Heart left ventricle (tissue), 16 donors: ENCODE measurements at regions not wholly inside any gene's neighbourhood (a gene's known extent, or its start where the extent isn't known, plus 50 kb on each side); places are given as distances from the start of the nearest gene placed in this dataset.

Experiments
- ATAC-seq, 4 donors: fragments of 200-7000 bp; cut with Tn5 transposase; one replicate each; pipeline ENCODE4 v1.9.1; 2020 to 2022; ENCODE audit warnings: moderate library complexity in 4 of 4, mild to moderate bottlenecking in 3 of 4, moderate number of reproducible peaks in 1 of 4
- DNase-seq, 5 donors: peaks; one replicate each; pipeline ENCODE4 v3.0.0-alpha.2; 2020
- H3K27ac ChIP-seq, 12 donors: fragments of 200-600 bp; sonication (generic) in 4 of 12; one replicate each; pipeline versions ENCODE4 v1.5.0 to v1.8.0; 2016 to 2022; ENCODE audit warnings: mild to moderate bottlenecking in 2 of 12
- H3K27me3 ChIP-seq, 9 donors: fragments of 200-600 bp; sonication (generic) in 2 of 9; one replicate each; pipeline versions ENCODE4 v1.5.1 to v1.8.0; 2016 to 2022; ENCODE audit warnings: mild to moderate bottlenecking in 3 of 9
- H3K36me3 ChIP-seq, 9 donors: fragments of 200-600 bp; sonication (generic) in 2 of 9; one replicate each; pipeline versions ENCODE4 v1.5.0 to v1.8.0; 2018 to 2022; ENCODE audit warnings: mild to moderate bottlenecking in 2 of 9
- H3K4me1 ChIP-seq, 12 donors: fragments of 200-600 bp; sonication (generic) in 4 of 12; one replicate each; pipeline versions ENCODE4 v1.5.0 to v1.8.0; 2016 to 2022; ENCODE audit warnings: mild to moderate bottlenecking in 3 of 12
- H3K4me3 ChIP-seq, 12 donors: fragments of 200-600 bp; sonication (generic) in 4 of 12; one replicate each; pipeline versions ENCODE4 v1.5.0 to v1.8.0; 2017 to 2022; ENCODE audit warnings: mild to moderate bottlenecking in 9 of 12, moderate library complexity in 4 of 12
- H3K9me3 ChIP-seq, 12 donors: fragments of 200-600 bp; sonication (generic) in 4 of 12; one replicate each; pipeline versions ENCODE4 v1.5.0 to v1.8.0; 2016 to 2022; ENCODE audit warnings: mild to moderate bottlenecking in 1 of 12
- POLR2A ChIP-seq, 2 donors: fragments of 450-650 bp; IDR thresholded peaks; one replicate each; pipeline ENCODE4 v1.6.1; 2017; ENCODE audit warnings: antibody characterized with exemption in 2 of 2, mild to moderate bottlenecking in 2 of 2, moderate library complexity in 2 of 2
- WGBS, 4 donors: extraction: QIAGEN DNeasy Blood & Tissue Kit in 2 of 4; methylation state at CpG; one replicate each; pipeline versions ENCODE4 v1.1.5 to v1.1.7; 2013 to 2018; 5-methylcytosine and 5-hydroxymethylcytosine counted together
- intact Hi-C, 10 donors: fragments of 100-400 bp; cut with DNase I; formaldehyde crosslinking; loops; one replicate each; pipeline versions ENCODE4 v1.11.1 to v1.14.2; 2022
- TF ChIP-seq, protein P1 (sequence below), 12 donors: fragments of 200-600 bp; sonication (generic) in 4 of 12; IDR thresholded peaks; one replicate each; pipeline versions ENCODE4 v1.5.0 to v1.8.0; 2018 to 2022; ENCODE audit warnings: antibody characterized with exemption in 12 of 12, mild to moderate bottlenecking in 5 of 12
- donor health status: ischemic (EF 13 %, LVEDD 7.1; RV severe dilation, severe dysfunction).
- donor health status: healthy with polysubstance abuse.
- donor health status: DM: no; HTN: yes; CAD: no.
- donor health status: DM: no; HTN: no; CAD: no.
- donor health status: ischemic (EF 25% LVEDD 6.9; RV normal size, moderate dysfunction).
- donor health status: ischemic (EF 25% LVEDD 5.7; RV mildly dilated, moderate dysfunction).
- donor health status: healthy.
- donor health status: DM: yes; HTN: yes; CAD: no.
- donor health status: ischemic (EF 35%, LVEDD 5.7; RV mildly dilated, moderate dysfunction).
- donor health status: nonischemic (EF 11% LVEDD 7.7; RV severe dilation, severe dysfunction).
- donor health status: DM: yes; HTN: yes; CAD: no.
- donor health status: PGD.
- donor health status: ischemic (EF 29% LVEDD 5.4; RV normal size, mild dysfunction).
- donor health status: nonischemic (EF 23%, LVEDD 6.1; RV moderate dilation, normal function).

DNA sequence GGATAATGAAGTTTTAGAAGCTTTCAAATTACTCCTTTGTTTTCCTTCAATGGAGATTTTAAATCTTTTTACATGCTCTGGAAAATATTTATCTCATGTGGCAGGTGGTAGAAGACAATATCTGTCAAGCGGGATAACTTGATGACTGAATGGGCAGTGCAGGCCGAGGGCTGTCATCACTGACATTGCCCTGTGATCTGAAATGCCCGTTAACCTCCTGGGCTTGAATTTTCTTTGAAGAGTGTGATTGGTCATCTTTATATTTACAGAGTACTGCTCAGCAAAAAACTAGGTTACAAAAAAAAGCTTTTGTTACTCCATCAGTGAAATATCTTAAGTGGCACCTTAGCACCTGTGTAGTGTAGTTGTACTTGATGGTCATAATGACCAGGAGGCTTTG is 147.5 kb downstream of the GATB start:
- Histone ChIP-seq H3K36me3 (no peaks in the 10 kb centered on the region), H3K4me1 (peaks cover 0 to 16% (median 0%) of the 10 kb centered on the region in 12 donors), H3K27ac (no peak overlapping the region), H3K9me3 (no peaks in the 10 kb centered on the region), H3K4me3 (no peak overlapping the region), H3K27me3 (no peaks in the 10 kb centered on the region)
- intact Hi-C loops = no loop called here
- ATAC-seq (no peak), DNase-seq (no peak)
- TF ChIP-seq POLR2A (IDR thresholded peaks at IDR 0.05) = no peak
- TF ChIP-seq, protein P1, sequence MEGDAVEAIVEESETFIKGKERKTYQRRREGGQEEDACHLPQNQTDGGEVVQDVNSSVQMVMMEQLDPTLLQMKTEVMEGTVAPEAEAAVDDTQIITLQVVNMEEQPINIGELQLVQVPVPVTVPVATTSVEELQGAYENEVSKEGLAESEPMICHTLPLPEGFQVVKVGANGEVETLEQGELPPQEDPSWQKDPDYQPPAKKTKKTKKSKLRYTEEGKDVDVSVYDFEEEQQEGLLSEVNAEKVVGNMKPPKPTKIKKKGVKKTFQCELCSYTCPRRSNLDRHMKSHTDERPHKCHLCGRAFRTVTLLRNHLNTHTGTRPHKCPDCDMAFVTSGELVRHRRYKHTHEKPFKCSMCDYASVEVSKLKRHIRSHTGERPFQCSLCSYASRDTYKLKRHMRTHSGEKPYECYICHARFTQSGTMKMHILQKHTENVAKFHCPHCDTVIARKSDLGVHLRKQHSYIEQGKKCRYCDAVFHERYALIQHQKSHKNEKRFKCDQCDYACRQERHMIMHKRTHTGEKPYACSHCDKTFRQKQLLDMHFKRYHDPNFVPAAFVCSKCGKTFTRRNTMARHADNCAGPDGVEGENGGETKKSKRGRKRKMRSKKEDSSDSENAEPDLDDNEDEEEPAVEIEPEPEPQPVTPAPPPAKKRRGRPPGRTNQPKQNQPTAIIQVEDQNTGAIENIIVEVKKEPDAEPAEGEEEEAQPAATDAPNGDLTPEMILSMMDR (IDR thresholded peaks at IDR 0.05) = no peak
- 29 to 42% (median 34%) methylated on average over 3 of the region's 3 CpGs for WGBS, 4 donors

DNA sequence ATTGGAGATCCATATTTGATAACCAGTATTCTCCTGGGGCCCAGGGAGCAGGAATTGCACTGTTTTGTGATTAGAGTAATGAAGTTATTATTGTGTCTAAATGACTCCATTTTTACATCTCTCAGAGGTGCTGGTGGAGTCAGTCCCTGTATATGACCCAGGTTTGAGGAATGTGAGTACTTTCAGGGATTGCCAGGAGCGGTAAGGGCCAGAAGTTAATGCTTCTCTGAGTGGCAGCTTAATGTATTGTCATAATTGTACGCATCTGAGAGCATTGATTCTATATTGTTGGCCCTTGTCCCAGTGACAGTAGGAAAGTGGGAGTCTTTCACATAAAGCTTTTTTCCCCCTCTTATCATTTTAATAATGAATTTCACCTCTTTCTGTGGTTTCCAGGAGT is 146.2 kb downstream of the GATB start:
- peaks cover 0 to 16% (median 0%) of the 10 kb centered on the region in 12 donors for H3K4me1 ChIP-seq
- no peak for DNase-seq
- intact Hi-C loops = no loop called here
- no peaks in the 10 kb centered on the region for H3K9me3 ChIP-seq
- H3K36me3 ChIP-seq = no peaks in the 10 kb centered on the region
- ATAC-seq = no peak
- 68 to 75% (median 73%) methylated on average over 2 of the region's 2 CpGs for WGBS, 4 donors
- no peak overlapping the region for H3K4me3 ChIP-seq
- no peak overlapping the region for H3K27ac ChIP-seq
- no peaks in the 10 kb centered on the region for H3K27me3 ChIP-seq
- TF ChIP-seq POLR2A (IDR thresholded peaks at IDR 0.05) = no peak
- TF ChIP-seq, protein P1 (IDR thresholded peaks at IDR 0.05) = no peak

DNA sequence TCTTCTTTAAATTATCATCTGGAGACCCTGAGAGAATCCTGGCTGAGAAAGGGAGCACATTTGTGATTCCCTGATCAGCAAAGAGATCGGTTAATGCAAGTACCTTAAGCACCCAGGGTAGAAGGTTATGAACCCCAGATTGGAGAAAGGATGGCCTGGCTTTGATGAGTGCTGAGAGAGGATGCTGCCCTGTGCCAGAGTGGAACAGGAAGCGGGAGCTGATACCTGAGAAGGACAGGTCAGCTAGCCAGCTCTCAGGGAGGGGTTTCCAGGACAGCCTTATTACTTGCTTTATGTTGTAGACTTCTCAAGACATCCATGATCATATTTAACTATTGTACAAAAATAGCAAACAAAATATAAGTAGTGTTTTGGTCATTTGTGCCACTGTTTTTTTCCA is 141.9 kb downstream of the GATB start:
- Histone ChIP-seq H3K4me1 (peaks cover 0 to 15% (median 0%) of the 10 kb centered on the region in 12 donors), H3K9me3 (no peaks in the 10 kb centered on the region), H3K27me3 (peaks cover 0 to 3% (median 0%) of the 10 kb centered on the region in 9 donors), H3K36me3 (no peaks in the 10 kb centered on the region), H3K4me3 (no peak overlapping the region), H3K27ac (no peak overlapping the region)
- no peak for DNase-seq
- intact Hi-C loops = no loop called here
- TF ChIP-seq, protein P1 (IDR thresholded peaks at IDR 0.05) = no peak
- TF ChIP-seq POLR2A (IDR thresholded peaks at IDR 0.05) = no peak
- WGBS, 4 donors = 83 to 97% (median 90%) methylated on average over 2 of the region's 2 CpGs
- ATAC-seq = no peak

DNA sequence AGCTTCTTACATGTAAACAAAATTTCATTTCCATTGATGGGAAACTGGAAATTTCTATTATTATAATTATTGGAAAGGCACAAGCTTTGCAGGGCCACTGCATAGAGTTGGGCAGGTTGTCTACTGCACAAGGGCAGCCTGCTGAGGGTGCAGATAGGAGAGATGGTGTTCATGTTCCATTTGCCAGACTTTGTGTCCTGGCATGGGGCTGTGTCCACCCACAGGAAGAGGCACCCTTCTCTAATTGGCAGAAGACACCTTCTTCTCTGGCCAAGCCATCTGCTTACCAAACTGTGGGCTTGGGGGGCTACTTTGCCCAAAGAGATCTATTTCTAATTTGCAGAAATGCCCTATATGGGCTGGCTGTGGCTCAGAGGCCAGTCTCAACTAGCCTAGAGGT is 140.7 kb downstream of the GATB start:
- Histone ChIP-seq H3K27ac (no peak overlapping the region), H3K4me1 (peaks cover 0 to 10% (median 0%) of the 10 kb centered on the region in 12 donors), H3K36me3 (no peaks in the 10 kb centered on the region), H3K4me3 (no peak overlapping the region), H3K27me3 (peaks cover 0 to 3% (median 0%) of the 10 kb centered on the region in 9 donors), H3K9me3 (no peaks in the 10 kb centered on the region)
- intact Hi-C loops = no loop called here
- ATAC-seq (no peak), DNase-seq (no peak)
- TF ChIP-seq POLR2A (IDR thresholded peaks at IDR 0.05) = no peak
- TF ChIP-seq, protein P1 (IDR thresholded peaks at IDR 0.05) = no peak
